ENCODE measurements at regions not wholly inside any gene's neighbourhood (a gene's known extent, or its start where the extent isn't known, plus 50 kb on each side); places are given as distances from the start of the nearest gene placed in this dataset.

GRCh38 chr13:111554539-111555267 is 234.3 kb downstream of the TEX29 start:
- Histone ChIP-seq H3K9me3 (no peaks in the 10 kb centered on the region), H3K27me3 (no peaks in the 10 kb centered on the region), H3K4me3 (no peak overlapping the region), H3K27ac (no peak overlapping the region), H3K4me1 (no peaks in the 10 kb centered on the region), H3K36me3 (no peaks in the 10 kb centered on the region)
- TF ChIP-seq CTCF (IDR thresholded peaks at IDR 0.05): no peak
- DNase-seq (ENCODE audit: low spot score): no peak

- Histone ChIP-seq H3K27me3 (no peaks in the 10 kb centered on the region), H3K4me3 (no peak overlapping the region), H3K9me3 (no peaks in the 10 kb centered on the region), H3K36me3 (no peaks in the 10 kb centered on the region), H3K4me1 (no peaks in the 10 kb centered on the region), H3K27ac (no peak overlapping the region)
- TF ChIP-seq CTCF (IDR thresholded peaks at IDR 0.05): no peak
- DNase-seq (ENCODE audit: low spot score): no peak
Measured at GRCh38 chr13:111555268-111555808, 234.9 kb downstream of the TEX29 start.

GRCh38 chr13:111555903-111556302 is 235.5 kb downstream of the TEX29 start:
- Histone ChIP-seq H3K4me3 (no peak overlapping the region), H3K9me3 (no peaks in the 10 kb centered on the region), H3K4me1 (no peaks in the 10 kb centered on the region), H3K27ac (no peak overlapping the region), H3K27me3 (no peaks in the 10 kb centered on the region), H3K36me3 (no peaks in the 10 kb centered on the region)
- no peak for TF ChIP-seq CTCF (IDR thresholded peaks at IDR 0.05)
- no peak for DNase-seq (ENCODE audit: low spot score)

- Histone ChIP-seq H3K36me3 (no peaks in the 10 kb centered on the region), H3K27me3 (no peaks in the 10 kb centered on the region), H3K9me3 (no peaks in the 10 kb centered on the region), H3K4me3 (no peak overlapping the region), H3K27ac (no peak overlapping the region), H3K4me1 (no peaks in the 10 kb centered on the region)
- TF ChIP-seq CTCF (IDR thresholded peaks at IDR 0.05): no peak
- DNase-seq (ENCODE audit: low spot score): no peak
Measured at GRCh38 chr13:111556496-111556895, 236.1 kb downstream of the TEX29 start.

- H3K36me3 ChIP-seq: no peaks in the 10 kb centered on the region
- H3K27me3 ChIP-seq: no peaks in the 10 kb centered on the region
- H3K27ac ChIP-seq: no peak overlapping the region
- H3K9me3 ChIP-seq: no peaks in the 10 kb centered on the region
- no peaks in the 10 kb centered on the region for H3K4me1 ChIP-seq
- no peak for DNase-seq (ENCODE audit: low spot score)
- no peak for TF ChIP-seq CTCF (IDR thresholded peaks at IDR 0.05)
- H3K4me3 ChIP-seq: no peak overlapping the region
Measured at GRCh38 chr13:111557921-111558699, 237.7 kb downstream of the TEX29 start.
